ENCODE measurements at regions not wholly inside any gene's neighbourhood (a gene's known extent, or its start where the extent isn't known, plus 50 kb on each side); places are given as distances from the start of the nearest gene placed in this dataset.
"Not testable (repeated sequence)": the region's sequence is repeated elsewhere in the genome, so short reads cannot be mapped to it uniquely, and the experiment has no call there.

DNA sequence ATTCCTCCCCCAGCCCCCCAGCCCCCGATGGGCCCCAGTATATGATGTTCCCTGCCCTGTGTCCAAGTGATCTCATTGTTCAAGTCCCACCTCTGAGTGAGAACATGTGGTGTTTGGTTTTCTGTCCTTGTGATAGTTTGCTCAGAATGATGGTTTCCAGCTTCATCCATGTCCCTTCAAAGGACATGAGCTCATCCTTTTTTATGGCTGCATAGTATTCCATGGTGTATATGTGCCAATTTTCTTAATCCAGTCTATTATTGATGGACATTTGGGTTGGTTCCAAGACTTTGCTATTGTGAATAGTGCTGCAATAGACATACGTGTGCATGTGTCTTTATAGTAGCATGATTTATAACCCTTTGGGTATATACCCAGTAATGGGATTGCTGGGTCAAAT, 495.3 kb downstream of the OMA1 start:
- DNase-seq = not testable (repeated sequence)

DNA sequence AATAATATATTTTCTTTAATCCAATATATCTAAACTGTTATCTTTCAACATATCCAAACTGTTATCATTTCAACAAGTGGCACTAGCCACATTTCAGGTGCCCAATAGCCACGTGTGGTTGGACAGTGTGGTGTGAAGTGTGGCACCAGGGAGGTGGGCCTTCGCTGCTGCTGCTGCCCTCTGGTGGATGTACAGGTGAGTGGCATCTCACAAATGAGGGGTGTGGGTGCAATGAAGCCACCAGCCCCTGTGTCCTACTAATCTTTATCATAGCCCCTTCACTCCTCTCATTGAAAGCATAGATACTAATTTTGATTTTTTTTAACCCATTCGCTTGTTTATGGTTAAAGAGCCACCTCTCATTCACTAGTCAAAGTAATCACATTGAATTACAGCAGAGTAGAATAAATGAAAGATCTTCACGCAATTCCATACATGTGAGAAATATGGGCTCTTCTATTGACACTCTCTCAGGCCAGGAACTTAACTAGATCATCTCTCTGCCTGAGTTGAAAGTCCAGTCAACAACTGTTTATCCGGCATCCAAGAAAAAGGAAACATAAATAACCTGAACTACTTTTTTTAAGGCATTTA, 499.2 kb downstream of the OMA1 start:
- DNase-seq = no peak

DNA sequence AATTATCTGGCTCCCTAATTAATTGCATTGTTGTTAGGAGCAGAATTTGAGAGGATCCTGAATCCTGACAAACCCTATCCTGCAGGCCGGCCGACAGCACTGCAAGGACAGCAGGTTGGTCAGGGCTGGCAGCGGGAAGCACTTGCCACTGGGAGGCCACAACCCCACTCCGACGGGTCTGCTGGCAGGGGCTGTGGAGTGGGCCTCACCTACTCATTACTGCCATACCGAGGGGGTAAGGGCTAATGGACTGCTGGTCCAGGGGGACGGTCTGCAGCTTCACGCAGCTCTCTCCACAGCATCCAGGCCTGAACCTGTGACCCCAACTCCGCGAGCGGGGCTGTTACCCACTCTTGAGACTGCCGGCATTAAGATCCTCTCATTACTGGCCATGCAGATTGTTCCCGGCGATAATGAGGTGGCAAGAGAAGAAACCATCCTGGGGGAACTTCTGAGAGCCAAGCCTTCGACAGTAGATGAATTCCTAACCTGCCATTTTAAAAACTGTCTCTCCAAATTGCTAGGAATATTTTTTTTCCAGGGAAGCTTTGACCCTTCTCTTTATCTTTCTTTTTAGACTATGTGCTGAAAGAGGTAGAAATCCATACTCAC, 501.3 kb downstream of the OMA1 start:
- DNase-seq = no peak

DNA sequence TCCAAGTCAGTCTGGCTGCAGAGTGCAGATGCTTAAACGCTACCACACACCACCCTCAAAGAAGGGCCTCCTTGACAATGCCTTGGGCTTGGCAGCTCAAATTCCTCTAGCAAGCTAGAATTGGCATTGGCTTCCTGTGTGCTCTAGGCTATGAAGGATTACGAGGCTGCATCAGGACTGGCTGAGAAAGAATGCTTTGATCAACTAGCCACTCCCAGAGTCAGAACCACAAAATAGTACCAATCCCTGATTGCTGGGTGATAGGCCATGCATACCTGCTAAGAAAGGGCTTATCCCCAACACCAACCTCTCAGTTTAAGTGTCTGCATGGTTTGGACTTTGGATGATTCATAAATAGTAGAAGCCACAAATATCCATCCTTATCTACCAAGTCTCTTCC, 504.9 kb downstream of the OMA1 start:
- no peak for DNase-seq

DNA sequence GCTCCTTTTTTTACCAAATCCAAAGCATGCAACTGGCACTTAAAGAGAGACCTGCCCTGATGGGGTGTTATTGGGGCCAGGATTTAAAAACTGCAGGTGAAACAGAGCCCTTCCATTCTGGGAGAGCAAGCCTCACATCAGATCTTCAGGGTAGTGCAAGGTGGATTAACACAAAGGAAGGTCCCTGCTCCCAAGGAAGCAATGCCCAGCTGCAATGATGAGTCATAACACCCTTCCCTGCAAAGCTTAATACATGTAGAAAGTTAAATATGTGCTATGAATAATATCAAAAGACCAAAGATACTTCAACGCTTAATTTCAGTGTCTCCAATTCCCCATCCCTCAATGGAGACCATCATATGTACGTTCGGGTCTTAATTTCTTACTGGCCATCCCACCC, 508.0 kb downstream of the OMA1 start:
- DNase-seq = no peak

DNA sequence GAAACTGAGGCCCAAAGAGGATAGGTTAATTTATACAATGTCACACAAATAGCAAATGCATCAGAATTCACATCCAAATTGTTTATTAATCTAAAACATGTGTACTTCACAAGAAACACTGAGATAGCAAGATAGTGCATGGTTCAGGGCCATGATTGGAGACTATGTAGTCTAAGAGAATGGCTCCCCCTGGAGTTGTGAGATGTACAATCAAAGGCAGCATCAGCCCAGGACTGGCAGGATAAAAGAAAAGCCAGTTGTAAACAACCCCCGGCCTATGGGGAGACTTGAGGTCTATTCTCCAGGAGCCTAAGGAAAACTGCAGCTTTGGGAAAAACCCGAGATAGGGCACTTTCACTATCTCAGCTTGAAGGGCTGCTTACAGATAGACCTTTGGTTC, 511.0 kb downstream of the OMA1 start:
- DNase-seq = no peak

DNA sequence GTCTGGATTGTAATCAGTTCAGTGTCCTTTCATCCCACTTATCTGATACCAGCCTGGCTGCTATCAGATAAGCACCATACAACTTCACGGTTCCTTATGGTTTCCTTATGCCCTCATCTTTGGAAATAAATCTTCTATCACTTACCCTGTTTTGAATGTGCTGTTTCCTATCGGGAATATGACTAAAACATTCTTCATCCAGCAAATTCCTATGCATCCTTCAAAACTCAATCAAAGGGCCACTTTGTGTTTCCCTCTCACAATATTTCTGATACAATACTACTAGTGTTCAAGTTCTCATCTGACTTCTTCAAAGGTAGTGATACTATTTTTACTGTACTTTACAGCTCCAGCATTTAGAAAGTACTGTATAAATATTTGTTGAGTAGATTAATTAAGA, 513.2 kb downstream of the OMA1 start:
- no peak for DNase-seq

DNA sequence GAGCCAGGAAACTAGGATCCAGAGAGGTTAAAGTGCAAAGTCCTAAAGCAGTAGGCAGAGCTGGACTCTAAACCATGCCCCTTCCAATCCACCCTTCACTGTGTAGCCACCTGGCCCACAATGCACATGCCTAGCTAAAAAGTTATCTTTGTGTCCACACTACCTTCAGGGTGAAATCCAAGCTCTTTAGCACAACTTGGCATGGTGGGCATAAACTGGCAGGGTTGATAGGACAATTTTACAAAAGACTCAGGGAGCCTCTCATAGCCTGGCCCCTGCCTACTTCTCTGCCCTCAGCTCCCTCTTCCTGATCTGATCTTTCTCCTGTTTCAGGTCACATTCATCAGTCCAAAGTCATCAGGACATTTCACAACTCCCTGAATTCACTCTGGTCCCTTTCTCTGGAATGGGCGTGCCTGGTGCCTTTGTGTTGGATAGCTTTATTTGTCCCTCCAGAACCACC, 513.9 kb downstream of the OMA1 start:
- no peak for DNase-seq

DNA sequence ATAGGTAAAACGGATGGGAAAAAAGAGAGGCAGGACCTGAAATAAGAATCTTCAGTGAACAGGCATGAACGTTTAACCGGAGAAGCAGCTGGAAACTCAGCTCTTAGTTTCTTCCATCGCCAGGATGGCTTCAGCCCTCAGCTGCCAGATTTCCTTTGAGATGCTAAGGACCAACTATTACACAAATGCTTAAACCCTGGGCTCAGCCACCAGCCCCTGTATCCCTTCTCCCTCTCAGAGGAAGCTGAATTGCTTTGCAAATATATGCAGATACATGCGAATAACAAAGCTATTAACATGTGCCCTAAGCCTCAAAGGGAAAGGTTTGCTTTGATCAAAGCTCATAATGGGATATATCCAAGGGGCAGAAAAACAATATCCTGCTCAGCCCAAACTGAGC, 515.1 kb downstream of the OMA1 start:
- DNase-seq = no peak

DNA sequence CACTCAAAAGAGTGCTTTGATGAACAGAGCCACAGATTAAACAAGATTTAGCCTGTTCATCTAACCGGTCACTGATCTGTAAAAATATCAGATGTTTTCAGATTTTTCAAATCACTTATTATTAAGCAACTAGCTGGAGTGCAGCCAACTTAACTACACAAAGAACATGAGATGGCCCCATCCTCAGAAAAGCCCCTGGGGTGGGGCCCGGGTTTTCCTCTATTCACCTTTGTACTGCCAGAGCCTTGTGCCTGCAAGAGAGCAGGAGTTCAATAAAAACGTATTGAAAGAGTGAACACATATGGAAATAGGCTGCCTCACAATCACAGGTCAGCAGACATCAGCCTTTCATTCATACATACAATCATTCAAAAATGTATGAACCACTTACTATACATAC, 516.1 kb downstream of the OMA1 start:
- DNase-seq = no peak

DNA sequence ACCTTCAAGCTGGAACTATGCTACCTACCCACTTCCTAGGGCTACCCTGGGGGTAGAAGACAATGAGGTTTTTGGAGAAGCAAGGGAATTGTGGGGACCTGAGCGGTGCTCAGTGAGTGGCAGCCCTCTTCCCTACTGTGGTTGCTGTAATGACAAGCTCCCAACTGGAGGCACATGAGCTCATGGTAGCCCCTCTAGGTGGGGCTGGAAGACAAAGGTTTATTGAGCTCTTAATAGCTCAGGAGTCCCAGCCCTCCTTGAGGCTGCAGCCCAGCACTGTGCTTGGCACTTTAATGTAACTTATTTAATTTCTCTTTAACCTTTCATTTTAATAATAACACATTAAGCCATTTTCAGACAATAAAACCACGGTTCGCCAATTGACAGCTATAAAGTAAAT, 528.9 kb downstream of the OMA1 start:
- no peak for DNase-seq

DNA sequence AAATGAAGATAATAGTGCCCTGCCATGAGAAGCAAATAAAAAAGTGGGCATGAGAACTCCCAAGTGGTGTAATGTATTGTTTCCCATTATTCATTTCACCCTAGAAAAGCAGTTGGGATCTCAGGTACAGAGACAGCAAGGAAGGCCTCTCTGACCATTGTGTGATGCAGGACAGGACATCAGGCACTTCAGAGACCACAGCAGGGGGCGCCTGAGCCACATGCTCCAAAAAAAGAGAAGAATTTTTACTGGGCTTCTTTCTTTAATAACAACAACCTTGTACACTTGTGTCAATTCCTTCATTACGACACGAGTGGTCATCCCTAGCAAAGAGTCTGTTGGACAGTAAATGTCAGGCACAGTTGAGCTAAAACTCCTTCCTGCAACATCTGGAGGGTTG, 533.3 kb downstream of the OMA1 start:
- DNase-seq = no peak

DNA sequence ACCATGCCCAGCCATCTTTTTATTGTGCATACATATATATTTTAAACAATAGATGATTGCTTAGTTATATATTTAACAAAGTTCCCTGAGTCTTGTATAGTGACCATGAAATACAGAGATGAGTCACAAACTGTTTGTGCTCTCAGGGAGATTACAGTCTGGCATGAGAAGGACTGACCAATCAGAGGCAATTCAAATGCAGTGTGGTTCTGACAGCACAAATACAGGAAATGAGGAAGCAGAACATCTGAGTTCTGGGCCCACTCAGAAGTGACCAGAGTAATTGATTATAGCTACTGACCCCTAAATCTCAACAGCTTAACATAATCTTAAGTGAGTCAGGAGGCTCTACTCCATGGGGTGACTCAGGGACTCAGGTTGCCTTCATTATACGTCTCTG, 534.5 kb downstream of the OMA1 start:
- DNase-seq = no peak

DNA sequence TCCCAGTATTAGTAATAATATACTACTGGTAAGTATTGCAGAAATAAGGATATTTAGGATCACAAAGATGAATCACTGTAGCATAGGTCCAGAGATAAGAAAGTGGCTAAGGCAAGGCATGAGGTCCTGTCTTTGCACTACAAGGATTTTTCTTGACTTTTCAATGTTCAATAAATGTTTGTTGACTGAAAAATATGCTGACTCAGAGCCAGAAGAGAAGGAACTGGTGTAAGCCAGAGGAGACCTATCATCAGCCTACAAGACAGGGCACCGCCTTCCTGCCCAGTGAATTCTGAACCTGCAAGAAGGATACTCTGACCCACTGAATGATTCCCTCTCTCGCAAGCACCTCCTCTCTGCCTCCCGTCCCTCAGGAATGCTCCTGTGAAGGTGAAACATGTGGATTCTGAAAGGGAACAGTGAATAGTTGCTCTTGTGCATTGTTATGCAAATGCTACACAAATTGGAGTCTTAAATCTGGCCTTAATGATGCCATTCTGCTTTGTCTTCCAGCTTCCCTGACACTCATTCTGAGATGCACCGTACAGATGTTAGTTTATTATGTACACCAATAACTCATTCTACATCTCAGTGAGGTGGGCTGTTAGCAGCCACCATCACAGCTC, 540.0 kb downstream of the OMA1 start:
- no peak for DNase-seq

DNA sequence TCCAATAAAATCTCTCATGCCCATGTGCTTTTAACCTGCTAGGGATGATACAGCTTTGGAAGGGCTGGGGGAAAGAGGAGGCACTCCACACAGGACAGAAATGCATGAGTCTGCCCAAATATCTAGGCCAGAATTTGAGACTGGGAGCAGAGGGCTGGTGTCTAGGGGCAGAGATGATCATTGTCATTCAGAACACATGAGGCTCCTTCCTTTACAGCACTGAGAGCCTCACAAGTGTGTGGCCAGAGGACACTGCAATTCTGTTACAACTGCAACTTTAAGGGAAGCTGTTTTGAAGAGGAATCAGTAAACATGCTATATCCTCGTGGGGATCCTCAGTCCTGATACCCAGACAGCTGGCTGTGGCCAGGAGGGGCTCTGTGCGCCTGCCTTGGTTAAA, 541.3 kb downstream of the OMA1 start:
- DNase-seq = no peak

DNA sequence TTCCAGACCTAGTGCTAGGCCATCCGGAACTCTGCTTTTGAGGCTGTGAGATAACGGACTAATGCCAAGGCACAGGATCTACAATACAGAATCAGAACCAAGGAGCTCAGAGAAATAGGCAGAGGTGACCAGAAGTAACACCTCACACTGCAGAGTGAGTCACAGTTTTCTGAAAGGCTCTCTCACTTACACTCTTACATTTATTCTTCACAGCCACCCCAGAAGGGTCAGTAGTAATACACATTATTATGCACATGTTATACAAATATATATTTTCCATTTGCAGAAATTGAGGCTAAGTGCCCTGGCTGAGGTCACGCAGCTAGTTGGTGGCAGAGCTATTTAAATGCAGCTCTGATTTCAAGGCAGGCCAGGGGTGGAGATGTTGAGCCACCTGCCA, 542.5 kb downstream of the OMA1 start:
- no peak for DNase-seq

DNA sequence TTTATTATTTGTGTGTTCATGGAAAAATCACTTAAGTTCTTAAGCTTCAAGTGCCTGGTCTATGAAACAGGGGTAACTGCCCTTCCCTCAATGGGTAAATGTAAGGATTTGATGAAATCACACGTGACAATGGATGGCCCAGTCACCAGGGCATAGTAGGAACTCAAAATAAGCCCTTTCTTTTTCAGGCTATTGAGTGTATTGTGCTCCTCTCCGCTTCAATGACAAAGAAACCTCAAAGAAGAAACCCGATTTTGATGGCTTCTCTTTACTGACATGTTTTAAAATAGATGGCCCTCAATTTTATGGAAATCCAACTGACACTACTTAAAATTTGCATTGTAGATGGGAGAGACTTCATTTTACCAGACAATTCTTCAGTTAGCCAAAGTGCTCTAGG, 543.5 kb downstream of the OMA1 start:
- no peak for DNase-seq

DNA sequence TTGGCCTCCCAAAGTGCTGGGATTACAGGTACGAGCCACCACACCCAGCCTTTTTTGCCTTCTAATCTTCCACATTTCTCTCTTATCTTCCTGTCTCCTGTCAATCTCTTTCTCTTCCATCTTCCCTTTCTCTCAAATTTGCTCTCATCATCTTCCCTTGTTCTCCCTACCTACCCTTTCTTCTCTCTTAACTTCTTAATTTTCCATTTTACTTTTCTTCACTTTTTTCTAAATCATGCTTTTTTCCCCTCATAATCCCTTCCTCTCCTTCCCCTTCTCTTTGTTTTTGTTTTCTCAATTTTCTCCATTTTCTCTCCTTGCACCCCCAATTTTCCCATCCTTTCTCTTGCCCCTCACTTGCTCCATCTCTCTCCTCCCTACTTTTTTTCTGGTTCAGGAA, 545.7 kb downstream of the OMA1 start:
- no peak for DNase-seq

DNA sequence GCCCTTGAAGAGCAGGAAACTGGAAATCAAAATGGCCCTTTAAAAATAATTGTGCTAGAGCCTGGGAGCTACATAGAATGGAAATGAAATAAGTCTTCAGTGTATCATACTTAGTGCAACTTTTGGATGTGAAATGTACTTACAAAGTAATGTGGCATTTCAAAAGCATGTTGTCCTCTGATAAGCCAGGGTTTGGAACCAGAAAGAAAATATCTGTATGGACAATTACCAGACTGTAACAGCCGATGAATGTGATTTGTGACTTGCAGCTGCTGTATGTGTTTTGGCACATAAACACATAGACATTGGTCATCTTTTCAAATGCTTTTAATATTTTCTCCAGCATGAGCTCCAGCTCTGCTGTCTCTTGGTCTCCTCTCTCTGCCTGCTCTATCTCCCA, 546.4 kb downstream of the OMA1 start:
- no peak for DNase-seq

DNA sequence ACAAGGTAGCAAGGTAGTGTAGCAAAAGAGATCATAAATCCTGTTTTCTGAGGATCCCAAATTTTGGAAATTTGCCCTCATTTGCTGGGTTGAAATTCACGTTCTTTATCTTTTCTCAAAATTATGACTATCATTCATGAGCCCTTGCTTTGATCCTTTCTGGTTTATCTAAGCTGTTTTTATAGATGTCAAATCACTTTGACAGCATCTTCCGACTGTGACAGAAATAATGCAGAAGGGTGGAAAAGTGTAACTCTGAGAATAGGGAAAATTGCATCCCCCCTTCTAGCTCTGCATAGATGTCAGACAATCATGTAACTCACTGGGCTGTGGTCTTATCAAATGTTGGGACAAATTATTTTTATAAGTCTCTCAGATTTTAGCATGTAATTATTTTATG, 550.1 kb downstream of the OMA1 start:
- no peak for DNase-seq

DNA sequence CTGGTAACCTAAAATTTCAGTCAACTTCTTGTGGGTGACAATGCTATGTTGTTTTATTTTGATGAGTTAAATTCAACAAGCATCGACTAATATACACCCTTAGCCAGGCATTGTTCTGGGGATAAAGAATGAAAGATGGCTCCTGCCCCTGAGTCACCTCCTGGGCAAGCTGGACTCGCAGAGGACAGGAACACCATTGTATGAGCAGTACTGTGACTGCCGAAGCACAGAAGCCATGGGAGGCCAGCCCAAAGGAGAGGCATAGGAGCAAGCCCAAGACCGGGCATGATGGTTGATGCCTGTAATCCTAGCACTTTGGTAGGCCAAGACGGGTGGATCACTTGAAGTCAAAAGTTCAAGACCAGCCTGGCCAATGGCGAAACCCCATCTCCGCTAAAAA, 555.2 kb downstream of the OMA1 start:
- DNase-seq = no peak

DNA sequence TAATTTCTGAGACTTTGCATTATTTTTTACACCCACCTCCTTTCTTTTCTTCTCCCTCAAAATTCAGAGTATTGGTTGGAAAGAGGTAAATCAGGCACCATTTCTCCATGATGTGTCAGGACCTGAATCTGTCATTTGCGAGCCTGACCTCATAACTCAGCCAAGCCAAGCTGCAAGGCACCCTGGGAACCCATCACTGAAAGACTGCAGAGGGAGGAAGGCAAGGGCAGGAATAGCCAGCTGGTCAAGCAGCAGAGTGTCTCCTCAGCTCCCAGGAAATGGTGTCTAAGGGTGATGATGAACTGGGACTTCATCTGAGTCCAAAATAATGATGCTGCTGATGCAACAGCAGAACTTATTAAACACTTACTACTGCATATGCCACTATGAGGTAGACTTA, 556.6 kb downstream of the OMA1 start:
- no peak for DNase-seq

DNA sequence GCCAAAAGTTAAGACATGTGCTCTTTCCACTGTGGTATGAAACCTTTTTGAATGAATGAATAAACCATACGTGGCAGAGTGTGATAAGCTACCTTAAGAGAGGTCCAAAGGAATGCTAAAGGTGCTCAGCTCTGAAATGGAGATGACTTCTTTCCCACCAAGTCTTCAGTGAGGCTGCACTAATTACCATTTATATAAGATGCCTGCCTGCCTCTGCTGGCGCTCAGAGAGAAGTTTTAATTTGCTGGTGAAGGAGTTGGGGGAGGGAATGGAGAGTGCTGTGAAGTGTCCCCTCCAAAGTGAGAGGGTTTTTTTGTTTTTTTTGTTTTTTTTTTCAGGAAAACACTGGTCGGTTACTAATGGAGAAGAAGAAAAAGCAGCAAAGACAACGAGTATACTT, 559.0 kb downstream of the OMA1 start:
- no peak for DNase-seq

DNA sequence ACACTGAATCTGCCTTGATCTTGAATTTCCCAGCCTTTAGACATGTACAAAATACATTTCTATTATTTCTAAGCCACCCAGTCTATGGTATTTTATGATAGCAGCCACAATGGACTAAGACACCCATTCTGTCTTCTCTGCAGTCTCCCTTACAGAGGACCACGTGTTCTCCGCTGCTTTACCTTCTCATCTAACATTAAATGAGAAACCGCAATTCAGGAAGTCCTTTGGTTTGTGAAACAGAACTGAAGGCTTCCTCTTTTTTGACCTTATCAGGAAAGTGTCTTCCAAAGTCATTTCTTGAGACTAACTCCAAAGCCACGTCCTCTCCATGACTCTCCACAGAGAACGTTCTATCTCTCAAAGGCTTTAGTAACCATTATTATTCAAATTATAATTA, 560.1 kb downstream of the OMA1 start:
- DNase-seq = no peak

DNA sequence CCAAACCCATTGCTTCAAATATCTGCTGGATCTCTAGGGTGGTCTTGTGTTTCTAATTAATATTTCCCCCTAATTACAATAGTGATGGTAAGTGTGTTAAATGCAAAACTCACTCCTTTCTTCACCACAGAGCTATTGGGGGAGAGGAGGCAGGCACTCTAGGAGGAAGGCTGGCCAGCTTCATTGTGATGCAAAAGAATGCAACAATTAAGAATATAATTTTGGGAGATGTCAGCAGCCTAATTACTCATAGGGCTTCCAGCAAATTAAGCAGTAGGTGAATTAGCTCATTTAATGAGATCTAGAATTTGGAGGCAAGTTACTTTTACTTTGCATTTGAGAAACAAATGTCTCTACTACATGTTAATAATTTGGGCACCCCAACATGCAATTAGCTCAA, 560.4 kb upstream of the DAB1 start:
- DNase-seq = no peak

Measured in DMS79 (cell line).